Panc1 (cell line): ENCODE measurements at regions not wholly inside any gene's neighbourhood (a gene's known extent, or its start where the extent isn't known, plus 50 kb on each side); places are given as distances from the start of the nearest gene placed in this dataset.

Experiments used
- SIN3A ChIP-seq: IDR thresholded peaks from 2 replicates; pipeline ENCODE4 v1.6.1; 2012; ENCODE audit warnings: low read depth, mild to moderate bottlenecking, low read length, moderate library complexity, borderline replicate concordance; ENCODE audit not compliant: insufficient read depth
- TCF7L2 ChIP-seq: IDR thresholded peaks from 2 replicates; pipeline ENCODE4 v1.6.1; 2011; ENCODE audit warnings: mild to moderate bottlenecking, low read depth, low read length, inconsistent platforms
- TF ChIP-seq, protein P1 (sequence below): fragments of 450-650 bp; IDR thresholded peaks from 2 replicates; pipeline ENCODE4 v1.5.1; 2017; ENCODE audit warnings: mild to moderate bottlenecking
- TF ChIP-seq, protein P2 (sequence below), 2 experiments: IDR thresholded peaks; 2 replicates each; pipeline ENCODE4 v1.6.1; 2011 to 2012; ENCODE audit warnings: low read depth in 2 of 2, control low read depth in 1 of 2, low read length in 1 of 2, mild to moderate bottlenecking in 1 of 2, moderate library complexity in 1 of 2; ENCODE audit not compliant: insufficient read depth in 1 of 2

DNA sequence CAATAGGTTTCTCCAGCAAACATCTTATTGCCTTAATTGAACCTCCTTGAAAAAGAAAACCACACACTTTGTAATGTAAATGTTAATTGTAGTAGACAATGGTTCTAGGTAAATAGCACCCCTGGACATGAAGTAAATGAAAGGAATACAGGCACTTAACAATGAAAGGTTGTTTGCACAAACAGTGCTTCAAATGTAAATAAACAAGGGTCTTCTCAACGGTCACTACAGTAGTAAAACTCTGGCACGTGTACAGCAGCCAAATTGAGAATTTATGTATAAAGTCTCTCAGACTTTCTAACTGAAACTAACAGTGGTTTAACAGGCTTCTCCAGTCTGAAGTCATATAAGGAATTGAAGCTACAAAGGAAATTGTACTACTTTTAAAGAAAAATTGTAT, 218.3 kb downstream of the MEF2C start:
- TF ChIP-seq, protein P1, sequence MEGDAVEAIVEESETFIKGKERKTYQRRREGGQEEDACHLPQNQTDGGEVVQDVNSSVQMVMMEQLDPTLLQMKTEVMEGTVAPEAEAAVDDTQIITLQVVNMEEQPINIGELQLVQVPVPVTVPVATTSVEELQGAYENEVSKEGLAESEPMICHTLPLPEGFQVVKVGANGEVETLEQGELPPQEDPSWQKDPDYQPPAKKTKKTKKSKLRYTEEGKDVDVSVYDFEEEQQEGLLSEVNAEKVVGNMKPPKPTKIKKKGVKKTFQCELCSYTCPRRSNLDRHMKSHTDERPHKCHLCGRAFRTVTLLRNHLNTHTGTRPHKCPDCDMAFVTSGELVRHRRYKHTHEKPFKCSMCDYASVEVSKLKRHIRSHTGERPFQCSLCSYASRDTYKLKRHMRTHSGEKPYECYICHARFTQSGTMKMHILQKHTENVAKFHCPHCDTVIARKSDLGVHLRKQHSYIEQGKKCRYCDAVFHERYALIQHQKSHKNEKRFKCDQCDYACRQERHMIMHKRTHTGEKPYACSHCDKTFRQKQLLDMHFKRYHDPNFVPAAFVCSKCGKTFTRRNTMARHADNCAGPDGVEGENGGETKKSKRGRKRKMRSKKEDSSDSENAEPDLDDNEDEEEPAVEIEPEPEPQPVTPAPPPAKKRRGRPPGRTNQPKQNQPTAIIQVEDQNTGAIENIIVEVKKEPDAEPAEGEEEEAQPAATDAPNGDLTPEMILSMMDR: no peak
- no peak for TF ChIP-seq SIN3A
- TF ChIP-seq, protein P2, sequence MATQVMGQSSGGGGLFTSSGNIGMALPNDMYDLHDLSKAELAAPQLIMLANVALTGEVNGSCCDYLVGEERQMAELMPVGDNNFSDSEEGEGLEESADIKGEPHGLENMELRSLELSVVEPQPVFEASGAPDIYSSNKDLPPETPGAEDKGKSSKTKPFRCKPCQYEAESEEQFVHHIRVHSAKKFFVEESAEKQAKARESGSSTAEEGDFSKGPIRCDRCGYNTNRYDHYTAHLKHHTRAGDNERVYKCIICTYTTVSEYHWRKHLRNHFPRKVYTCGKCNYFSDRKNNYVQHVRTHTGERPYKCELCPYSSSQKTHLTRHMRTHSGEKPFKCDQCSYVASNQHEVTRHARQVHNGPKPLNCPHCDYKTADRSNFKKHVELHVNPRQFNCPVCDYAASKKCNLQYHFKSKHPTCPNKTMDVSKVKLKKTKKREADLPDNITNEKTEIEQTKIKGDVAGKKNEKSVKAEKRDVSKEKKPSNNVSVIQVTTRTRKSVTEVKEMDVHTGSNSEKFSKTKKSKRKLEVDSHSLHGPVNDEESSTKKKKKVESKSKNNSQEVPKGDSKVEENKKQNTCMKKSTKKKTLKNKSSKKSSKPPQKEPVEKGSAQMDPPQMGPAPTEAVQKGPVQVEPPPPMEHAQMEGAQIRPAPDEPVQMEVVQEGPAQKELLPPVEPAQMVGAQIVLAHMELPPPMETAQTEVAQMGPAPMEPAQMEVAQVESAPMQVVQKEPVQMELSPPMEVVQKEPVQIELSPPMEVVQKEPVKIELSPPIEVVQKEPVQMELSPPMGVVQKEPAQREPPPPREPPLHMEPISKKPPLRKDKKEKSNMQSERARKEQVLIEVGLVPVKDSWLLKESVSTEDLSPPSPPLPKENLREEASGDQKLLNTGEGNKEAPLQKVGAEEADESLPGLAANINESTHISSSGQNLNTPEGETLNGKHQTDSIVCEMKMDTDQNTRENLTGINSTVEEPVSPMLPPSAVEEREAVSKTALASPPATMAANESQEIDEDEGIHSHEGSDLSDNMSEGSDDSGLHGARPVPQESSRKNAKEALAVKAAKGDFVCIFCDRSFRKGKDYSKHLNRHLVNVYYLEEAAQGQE (IDR thresholded peaks at IDR 0.05; ENCODE audit: insufficient read depth in 1 of 2, low read depth in 2 of 2, low read length in 1 of 2): no peak
- 0 out of 2 replicates have a peak, but pooled peaks have one; percentile 21 for TF ChIP-seq TCF7L2
